GM19468 (cell line): ENCODE measurements at regions not wholly inside any gene's neighbourhood (a gene's known extent, or its start where the extent isn't known, plus 50 kb on each side); places are given as distances from the start of the nearest gene placed in this dataset.

Experiments
- ATAC-seq: cut with Tn5 transposase; IDR thresholded peaks from one replicate; pipeline ENCODE4 v1.9.1; 2021; ENCODE audit warnings: mild to moderate bottlenecking, moderate library complexity, moderate number of reproducible peaks; ENCODE audit not compliant: unreplicated experiment; ENCODE audit errors: extremely low read depth

DNA sequence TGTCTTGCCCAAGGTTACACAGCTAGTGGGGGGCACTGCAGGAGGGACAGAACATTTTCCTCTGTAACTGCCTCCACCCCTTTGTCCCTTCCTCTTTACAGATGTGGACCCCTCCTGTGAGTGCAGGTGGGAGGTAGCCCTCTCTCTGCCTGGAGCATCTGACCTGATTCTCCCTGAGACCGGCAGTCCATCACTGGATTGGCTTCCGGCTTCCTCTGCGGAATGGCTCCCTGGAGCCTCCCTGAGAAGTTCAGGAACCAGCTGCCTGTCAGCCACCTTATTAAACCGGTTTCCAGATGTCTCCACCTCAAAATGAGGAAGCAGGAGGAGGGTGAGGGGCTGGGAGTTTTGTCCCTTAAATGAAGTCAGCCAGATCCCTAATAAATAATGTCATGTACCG is 67.3 kb upstream of the TNP1 start:
- ATAC-seq: no peak

DNA sequence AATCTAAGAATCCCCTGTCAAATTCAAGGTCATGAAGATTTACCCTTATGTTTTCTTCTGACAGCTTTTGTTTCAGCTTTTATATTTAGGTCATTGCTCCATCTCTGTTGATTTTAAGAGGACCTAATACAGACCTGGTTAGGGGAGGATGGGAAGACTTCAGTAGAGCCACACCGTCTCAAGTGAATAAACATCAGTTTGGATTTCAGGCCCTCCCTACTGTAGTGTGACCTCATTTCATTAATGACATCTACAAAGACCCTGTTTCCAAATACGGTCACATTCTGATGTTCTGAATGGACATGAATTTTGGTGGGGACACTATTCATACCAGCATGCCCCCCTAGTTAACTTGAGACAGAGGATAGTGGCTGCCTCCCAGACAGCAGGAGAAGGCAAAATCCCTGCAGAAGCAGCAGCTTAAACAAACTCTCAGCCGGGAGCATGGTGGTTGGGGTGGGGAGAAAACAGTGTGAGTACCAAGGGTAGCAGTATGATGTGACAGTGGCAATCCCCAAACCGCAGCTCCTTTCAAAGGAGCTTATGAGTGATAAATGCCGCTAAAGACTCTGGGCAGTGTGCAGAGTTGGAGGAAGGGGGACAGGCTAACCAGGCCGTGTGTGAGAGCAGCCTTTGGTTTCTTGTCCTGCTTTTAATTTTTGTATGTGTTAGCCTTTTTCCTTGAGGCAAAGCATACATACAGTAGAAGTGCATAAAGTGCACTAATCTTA is 65.9 kb upstream of the TNP1 start:
- ATAC-seq: no peak

DNA sequence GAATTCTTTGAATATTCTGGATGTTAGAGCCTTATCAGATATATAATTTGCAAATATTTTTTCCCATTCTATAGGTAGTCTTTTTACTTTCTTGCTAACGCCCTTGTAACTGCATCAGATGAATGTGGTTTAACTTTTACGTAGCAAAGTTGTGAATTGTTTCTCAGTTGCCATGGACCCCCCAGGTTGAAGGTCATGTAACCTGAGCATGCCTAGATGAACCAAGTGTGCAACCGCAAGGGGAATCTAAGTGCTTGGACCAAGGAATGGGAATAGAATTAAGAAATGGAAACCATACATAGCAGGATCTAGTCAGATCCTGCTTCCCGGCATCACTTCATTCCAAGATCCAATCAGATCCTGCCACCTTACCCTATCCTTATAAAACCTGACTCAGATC is 65.1 kb upstream of the TNP1 start:
- no peak for ATAC-seq

DNA sequence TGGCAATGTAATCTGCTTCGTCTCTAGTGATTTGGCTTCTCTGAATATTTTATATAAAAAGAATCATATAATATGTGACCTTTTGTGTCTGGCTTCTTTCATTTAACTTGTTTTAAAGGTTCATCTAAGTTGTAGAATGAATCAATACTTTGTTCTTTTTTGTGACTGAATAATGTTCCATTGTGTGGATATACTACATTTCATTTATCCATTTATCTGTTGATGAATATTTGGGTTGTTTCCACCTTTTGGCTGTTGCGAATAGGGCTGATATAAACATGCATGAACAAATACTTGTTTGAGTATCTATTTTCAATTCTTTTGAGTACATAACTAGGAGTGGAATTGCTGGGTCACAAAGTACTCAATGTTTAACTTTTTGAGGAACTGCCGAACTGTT is 63.8 kb upstream of the TNP1 start:
- no peak for ATAC-seq

DNA sequence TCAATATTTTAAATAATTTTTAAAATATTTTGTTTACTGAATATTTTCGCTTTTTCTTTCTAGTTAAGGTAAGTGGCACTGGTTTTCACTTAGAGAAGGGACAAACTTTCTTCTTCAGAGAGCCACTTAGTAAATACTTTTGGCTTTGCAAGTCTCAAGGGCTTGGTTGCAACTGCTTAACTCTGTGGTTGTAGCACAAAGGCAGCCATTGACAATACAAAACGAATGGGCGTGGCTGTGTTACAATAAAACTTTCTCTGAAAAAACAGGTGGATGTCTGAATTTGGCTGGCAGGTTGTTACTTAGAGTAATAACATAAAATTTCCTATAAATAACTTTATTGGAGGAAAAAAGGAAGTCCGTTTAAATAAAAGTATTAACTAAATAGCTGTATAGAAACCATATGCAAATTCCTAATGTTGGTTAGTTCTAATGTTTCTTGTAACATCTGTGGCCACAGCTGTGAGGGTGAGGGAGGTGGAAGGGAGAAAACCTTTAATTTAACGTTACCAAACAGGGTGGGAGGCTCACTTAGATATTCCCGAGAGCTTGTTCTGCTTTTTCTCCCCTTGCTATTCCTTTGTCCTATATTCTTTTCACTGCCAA is 62.4 kb upstream of the TNP1 start:
- ATAC-seq: no peak

DNA sequence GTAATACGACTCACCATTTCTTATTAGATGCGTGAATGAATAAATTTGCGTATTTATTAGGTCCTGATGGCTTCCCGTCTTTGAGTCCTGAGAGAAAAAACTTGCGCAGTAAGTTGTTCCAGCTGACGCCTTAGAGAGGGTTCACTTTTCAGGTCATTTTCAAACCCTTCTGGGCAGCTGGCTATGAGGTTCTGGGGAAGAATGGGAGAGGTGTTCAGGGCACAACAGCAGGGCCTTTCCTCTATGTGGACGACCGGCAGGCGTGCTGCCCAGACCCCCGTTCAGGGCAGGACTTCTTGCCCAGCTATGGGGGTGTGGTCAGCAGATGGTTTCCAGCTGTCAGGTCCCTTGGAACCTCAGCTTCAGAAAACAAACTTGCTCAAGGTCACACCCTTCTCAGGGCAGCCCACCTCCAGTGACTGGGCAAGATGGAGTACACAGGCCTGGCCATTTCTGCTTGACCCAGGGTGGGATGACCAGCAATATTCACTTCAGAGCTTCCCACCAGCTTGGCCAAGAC is 61.1 kb upstream of the TNP1 start:
- no peak for ATAC-seq

DNA sequence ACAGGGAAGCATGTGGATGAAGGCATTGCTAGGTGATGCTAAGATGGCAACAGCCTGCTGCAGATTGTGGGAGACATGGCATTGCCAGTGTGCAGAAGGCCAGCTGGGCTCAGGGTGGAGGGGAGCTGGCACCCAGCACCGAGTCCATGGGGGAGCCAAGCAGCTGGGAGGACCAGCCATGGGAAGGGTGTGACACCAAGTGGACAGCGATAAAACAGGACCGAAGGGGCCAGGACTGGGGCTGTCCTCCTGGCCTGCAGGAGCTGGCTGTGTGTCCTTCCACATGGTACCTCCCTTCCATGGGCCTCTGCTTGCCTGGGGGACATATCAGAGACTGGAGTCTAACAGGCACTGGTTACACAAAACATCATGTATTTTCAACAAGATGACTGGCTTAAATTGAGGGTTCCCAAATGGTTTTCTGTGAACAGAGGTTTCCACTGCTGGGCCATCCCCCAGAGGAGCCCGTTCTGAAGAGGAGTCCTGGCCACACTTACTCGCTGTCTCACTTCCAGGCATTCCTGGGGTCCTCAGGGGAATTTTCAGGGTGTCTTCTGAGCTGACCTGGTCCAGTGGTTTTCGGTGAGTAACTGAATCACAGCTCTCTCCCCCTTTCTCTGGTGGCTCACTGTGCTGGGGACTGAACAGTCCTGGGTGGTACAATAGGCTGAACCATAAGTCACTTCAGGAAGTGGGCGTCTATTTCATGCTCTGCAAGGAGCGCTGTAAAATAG is 60.4 kb upstream of the TNP1 start:
- no peak for ATAC-seq

DNA sequence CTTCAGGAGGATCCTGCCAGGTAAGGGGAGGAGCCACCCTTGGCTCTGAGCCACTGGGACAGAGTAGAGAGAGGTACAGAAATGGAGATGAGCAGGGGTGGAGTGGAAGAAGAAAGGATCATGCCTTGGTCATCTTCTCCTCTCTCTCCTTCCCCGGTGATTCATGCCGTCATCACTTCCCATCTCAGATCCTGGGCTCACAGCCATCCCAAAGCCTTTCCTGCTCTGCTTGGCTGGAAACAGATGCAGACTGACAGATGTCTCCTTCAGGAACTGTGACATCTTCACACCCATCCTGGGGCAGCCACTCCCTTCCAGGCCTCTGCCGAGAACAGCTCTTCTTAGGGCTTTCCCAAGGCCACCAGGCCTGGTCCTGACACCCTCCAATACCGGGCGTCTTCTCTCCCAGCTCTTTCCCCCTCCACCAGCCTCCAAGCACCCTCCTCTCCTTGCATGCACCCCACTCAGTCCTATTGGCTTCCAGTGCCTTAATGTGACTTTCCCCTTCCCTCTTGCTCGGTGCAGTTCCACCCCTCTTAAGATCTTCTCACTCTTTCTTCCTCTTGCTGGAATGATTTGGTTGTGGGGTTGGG is 58.3 kb upstream of the TNP1 start:
- ATAC-seq: no peak

DNA sequence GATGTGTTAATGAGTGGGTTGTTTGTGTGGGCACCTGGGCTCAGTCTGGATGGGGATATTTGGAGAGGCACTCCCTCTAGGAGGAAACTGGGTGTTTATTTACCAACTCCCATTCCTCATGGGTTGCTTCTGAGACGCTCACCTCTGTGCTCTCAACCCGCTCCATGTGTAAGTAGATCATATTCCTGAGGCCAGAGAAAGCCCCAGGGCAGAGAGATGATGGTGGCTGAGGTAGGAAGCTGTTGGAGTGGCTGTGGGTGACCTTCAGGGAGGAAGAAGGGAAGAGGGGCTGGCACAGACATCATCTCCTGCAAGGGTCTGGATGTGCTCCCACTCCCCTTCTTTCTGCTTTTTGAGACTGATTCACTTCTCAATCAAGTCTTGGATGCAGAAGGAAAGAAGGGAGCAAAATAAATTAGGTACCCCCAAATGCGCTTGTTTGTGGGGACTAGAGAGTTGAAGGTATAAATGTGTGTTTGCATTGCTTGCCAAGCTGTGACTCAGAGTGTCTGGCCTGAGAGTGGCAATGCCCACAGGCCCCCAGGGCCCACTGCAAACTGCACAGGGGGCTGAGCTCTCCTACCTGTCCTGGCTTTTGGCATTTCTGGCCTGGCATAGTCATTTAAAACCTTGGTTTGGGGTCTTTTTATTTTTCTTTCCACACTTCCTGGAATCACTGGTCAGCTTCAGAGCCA is 57.2 kb upstream of the TNP1 start:
- no peak for ATAC-seq

DNA sequence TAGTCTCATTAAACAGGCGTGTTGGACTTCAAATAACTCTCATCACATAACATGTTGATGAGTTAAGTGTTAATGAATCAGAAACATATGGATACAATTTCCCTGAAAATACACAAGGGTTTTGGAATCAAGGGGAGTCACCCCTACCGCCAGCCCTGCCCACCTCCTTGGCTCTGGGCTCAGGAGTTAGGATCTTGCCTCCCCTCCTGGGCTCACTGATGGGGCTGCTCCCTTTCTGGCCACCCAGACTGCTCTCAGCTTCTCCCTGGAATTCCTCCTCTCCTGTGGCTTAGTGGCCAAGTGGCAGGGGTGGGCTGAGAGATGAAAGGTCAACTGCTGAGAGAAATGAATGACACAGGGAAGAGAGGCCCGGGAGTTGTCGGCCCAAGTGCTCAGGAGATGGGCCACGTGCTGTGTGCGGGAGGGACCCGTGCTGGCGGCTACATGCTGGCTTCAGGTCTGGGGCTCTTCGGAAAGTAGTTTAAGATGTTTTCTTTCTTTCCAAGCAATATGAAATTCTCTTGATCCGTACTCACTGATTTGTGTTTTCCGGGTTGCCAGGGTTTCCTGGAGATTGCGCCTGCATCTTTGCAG is 55.8 kb upstream of the TNP1 start:
- ATAC-seq: no peak

DNA sequence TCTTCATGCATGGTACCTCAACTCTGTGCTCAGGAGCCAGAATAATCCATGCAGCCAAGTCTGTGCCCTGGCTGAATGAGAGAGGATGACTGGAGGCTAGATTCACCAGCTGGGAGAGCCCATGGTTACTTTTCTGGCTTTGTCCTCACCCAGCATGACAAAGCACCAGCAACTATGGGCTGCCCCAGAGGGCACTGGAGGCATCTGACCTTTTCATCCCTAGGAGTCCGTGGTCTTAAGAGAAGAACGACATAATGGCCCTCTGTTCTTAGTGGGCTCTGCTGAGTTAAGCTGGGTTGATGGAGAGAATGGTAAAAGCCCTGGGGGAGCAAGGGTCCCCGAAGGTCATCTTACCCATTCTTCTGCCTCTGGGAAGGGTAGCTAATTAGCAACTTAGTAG is 54.6 kb upstream of the TNP1 start:
- no peak for ATAC-seq

DNA sequence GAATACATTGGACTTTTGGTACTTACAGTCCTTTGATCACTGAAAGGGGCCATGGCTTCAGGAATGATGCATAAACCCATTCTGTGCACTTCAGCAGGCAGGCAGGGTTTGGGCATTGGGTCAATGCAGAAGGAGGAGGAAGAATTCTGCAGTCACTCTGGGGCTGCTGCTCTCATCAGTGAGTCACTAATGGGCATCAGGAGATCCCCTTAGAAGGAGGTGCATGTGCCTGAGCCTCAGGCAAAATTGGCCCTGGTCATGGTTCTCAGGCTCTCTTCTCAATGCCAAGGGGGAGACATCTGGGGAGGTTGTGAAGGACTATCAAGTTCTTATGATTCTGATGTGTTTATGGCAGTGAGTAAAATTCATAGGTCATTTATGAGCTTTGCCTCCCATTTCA is 52.0 kb upstream of the TNP1 start:
- ATAC-seq: no peak

DNA sequence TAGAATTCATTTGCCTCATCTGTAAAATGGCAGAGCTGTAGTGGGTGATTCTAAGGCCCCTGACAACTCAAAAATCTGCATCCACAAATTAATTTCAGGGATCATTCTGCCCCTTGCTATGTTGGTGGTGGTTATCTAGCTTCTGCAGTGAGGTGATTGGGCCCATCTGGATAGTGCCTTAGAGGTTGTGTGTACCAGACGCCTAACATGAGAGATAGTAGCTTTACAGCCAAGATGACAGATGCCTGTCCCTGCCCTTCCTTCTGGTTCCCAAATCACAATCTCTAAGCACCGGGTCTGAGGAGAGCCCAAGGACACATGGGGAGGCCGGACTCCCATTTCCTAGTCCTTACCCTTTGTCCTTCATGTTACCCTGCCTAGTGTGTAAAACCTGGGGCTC is 51.1 kb upstream of the TNP1 start:
- no peak for ATAC-seq

DNA sequence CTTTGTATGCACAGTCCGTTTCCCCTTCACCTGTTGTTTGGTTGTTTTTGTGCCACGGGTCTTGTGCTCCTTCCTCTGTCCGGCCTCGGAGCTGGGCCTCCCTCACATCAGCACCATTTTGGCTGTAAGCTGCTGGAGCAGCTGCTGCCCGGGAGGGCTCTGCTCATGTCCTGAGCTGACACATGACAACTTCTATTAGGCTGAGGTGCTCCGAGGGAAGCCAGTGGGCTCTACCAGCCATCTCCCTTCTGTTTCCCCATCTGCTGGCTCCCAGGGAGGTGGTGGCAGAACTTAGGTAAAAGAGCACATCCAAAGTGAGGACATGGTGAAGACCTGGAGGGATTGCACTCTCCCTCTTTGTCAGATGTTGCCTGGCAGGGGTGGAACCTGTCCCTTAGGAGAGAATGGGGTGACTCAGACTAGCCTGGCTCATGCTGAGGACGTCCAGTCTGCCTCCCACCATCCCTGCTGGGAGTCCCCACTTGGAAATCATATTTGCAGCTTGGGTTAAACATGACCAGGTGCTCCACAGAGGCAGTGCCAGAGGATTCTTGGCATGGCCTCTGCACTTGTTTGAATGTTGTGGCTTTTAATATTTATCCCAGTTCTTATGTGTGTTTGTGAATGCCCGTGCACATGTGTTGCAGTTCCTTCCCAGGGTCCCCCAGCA is 49.8 kb upstream of the TNP1 start:
- no peak for ATAC-seq
